ENCODE measurements at regions not wholly inside any gene's neighbourhood (a gene's known extent, or its start where the extent isn't known, plus 50 kb on each side); places are given as distances from the start of the nearest gene placed in this dataset.
"Not testable (repeated sequence)": the region's sequence is repeated elsewhere in the genome, so short reads cannot be mapped to it uniquely, and the experiment has no call there.

DNA sequence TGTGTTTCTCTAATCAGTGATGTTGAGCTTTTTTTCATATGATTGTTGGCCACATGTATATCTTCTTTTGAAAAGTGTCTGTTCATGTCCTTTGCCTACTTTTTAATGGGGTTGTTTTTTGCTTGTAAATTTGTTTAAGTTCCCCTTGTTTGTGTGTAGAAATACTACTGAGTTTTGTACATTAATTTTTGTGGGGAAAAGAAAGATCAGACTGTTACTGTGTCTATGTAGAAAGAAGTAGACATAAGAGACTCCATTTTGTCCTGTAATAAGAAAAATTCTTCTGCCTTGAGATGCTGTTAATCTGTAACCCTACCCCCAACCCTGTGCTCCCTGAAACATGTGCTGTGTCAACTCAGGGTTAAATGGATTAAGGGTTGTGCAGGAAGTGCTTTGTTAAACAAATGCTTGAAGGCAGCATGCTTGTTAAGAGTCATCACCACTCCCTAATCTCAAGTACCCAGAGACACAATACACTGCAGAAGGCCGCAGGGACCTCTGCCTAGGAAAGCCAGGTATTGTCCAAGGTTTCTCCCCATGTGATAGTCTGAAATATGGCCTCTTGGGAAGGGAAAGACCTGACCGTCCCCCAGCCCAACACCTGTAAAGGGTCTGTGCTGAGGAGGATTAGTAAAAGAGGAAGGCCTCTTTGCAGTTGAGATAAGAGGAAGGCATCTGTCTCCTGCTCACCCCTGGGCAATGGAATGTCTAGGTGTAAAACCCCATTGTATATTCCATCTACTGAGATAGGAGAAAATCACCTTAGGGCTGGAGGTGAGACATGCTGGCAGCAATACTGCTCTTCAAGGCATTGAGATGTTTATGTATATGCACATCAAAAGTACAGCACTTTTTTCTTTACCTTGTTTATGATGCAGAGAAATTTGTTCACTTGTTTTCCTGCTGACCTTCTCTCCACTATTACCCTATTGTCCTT, 196.4 kb downstream of the JRKL start:
- FAIRE-seq; H2AFZ ChIP-seq (ENCODE audit: low read depth, low read length); H3K27me3 ChIP-seq (ENCODE audit: control insufficient read depth in 2 of 2, insufficient read depth in 2 of 2, low read length in 2 of 2); H3K79me2 ChIP-seq (ENCODE audit: control insufficient read depth, insufficient read depth, low read length); intact Hi-C loops (cut with micrococcal nuclease); POLR2A ChIA-PET; H3K4me3 ChIP-seq (replicated peaks in 1 of 3; ENCODE audit: insufficient read depth in 1 of 3, low read depth in 1 of 3, low read length in 3 of 3); H3K4me1 ChIP-seq (ENCODE audit: control insufficient read depth, extremely low read depth, insufficient read depth, low read length); H3K36me3 ChIP-seq (ENCODE audit: control insufficient read depth in 2 of 2, extremely low read depth in 1 of 2, insufficient read depth in 2 of 2, low read length in 2 of 2); CTCF ChIA-PET; BruUV-seq (replicated peaks); H3K9me3 ChIP-seq (replicated peaks; ENCODE audit: control insufficient read depth, insufficient read depth, low read length); dilution Hi-C loops (cut with MboI; ENCODE audit: extremely low pct_ligation_motif_present, low sequenced_read_pairs); H3K9ac ChIP-seq (replicated peaks; ENCODE audit: extremely low read depth, insufficient read depth, low read length); H4K20me1 ChIP-seq (replicated peaks; ENCODE audit: control insufficient read depth, extremely low read depth, insufficient read depth, low read length); H3K27ac ChIP-seq (ENCODE audit: insufficient read depth, low read depth, low read length); H3K4me2 ChIP-seq (ENCODE audit: insufficient read depth, low read length); DNase-seq (ENCODE audit: low read depth, low spot score); H3K9me1 ChIP-seq (replicated peaks; ENCODE audit: control insufficient read depth, extremely low read depth, insufficient read depth, low read length): not testable (repeated sequence)

- intact Hi-C loops (cut with micrococcal nuclease); H3K9ac ChIP-seq (replicated peaks; ENCODE audit: extremely low read depth, insufficient read depth, low read length); dilution Hi-C loops (cut with MboI; ENCODE audit: extremely low pct_ligation_motif_present, low sequenced_read_pairs); H3K4me3 ChIP-seq (replicated peaks in 1 of 3; ENCODE audit: insufficient read depth in 1 of 3, low read depth in 1 of 3, low read length in 3 of 3); H3K27ac ChIP-seq (ENCODE audit: insufficient read depth, low read depth, low read length); H3K4me1 ChIP-seq (ENCODE audit: control insufficient read depth, extremely low read depth, insufficient read depth, low read length); FAIRE-seq; DNase-seq (ENCODE audit: low read depth, low spot score); BruUV-seq (replicated peaks); H3K27me3 ChIP-seq (ENCODE audit: control insufficient read depth in 2 of 2, insufficient read depth in 2 of 2, low read length in 2 of 2); H4K20me1 ChIP-seq (replicated peaks; ENCODE audit: control insufficient read depth, extremely low read depth, insufficient read depth, low read length); H2AFZ ChIP-seq (ENCODE audit: low read depth, low read length); CTCF ChIA-PET; H3K36me3 ChIP-seq (ENCODE audit: control insufficient read depth in 2 of 2, extremely low read depth in 1 of 2, insufficient read depth in 2 of 2, low read length in 2 of 2); H3K4me2 ChIP-seq (ENCODE audit: insufficient read depth, low read length); H3K79me2 ChIP-seq (ENCODE audit: control insufficient read depth, insufficient read depth, low read length); POLR2A ChIA-PET; H3K9me3 ChIP-seq (replicated peaks; ENCODE audit: control insufficient read depth, insufficient read depth, low read length); H3K9me1 ChIP-seq (replicated peaks; ENCODE audit: control insufficient read depth, extremely low read depth, insufficient read depth, low read length): not testable (repeated sequence)
Observed at GRCh38 chr11:96588793-96589192, 199.0 kb downstream of the JRKL start.

All from endothelial cell of umbilical vein (primary cell).